Limb (tissue), 2 donors: ENCODE measurements at regions not wholly inside any gene's neighbourhood (a gene's known extent, or its start where the extent isn't known, plus 50 kb on each side); places are given as distances from the start of the nearest gene placed in this dataset.

ENCODE experiments used
- DNase-seq, 2 donors: peaks; one replicate each; pipeline ENCODE4 v3.0.0-alpha.2; 2016; ENCODE audit errors: extremely low spot score in 2 of 2

DNA sequence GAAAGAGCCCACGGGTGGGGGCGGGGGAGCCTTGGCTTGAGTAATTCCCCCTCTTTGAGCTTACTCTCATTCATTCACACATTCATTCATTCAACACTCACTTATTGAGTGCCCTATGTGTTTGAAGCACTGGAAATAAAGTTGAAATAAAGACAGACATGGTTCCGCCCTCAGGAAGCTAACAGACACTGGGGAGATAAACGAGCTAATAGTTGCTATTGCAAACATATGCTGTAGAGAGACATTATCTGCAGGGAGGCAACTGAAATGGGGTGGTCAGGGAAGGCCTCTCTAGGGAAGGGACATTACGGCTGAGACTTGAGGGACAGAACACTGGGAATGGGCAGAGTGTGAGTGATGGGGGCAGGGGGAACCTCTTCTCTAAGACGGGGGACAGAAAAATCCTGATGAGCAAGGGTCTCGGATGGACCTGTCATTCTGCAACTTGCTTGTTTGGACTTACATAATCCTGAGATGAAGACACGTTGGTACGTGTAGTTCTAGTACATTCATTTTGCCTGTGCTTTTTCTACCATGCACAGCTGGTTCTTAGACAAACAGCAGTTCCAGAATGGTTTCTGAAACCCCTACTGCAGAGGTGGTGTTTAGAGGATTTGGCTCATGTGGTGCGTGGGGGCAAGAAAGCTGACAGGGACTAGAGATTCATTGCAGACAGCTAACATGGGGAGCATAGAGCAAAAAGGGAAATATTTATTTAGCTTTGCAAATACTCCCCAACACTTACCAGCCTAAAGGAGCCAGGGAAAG, 71.1 kb upstream of the BLCAP start:
- no peak for DNase-seq

GRCh38 chr20:37598100-37598543, 70.4 kb upstream of the BLCAP start:
- DNase-seq = peak in 1 of 2 donors; percentile 56

DNA sequence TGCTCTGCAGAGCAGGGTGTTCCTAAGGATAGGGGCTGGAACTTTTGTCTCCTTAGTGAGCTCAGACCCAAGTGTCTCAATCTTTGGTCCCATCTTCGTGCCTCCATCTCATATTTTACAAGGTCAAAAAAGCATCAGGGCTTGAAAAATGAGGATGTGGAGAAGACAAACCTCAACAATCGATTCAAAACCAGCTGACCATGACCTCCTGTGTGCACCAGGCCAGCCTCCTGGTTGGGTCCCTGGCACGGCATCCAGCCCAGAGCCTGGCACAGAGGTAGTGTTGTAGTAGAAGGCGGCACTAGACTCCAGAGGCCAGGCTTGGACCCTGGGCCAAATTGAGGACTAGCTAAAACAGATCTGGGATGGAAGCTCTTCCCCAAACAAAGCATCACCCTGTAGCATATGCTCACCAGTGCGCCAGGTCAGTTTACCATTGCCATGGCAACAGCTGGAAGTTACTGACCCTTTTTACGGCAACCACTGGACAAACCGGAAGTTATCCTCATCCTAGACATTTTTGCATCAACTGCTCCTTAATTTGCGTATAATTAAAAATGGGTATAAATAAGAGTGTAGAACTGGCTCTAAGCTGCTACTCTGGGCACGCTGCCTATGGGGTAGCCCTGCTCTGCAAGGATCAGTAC, 69.3 kb upstream of the BLCAP start:
- DNase-seq = no peak

- no peak for DNase-seq
These were observed 68.5 kb upstream of the BLCAP start for GRCh38 chr20:37596168-37596567.

- DNase-seq = no peak
These were observed 66.0 kb upstream of the BLCAP start for GRCh38 chr20:37593710-37594109.

- no peak for DNase-seq
These were observed 63.3 kb upstream of the BLCAP start for GRCh38 chr20:37590938-37591490.

DNA sequence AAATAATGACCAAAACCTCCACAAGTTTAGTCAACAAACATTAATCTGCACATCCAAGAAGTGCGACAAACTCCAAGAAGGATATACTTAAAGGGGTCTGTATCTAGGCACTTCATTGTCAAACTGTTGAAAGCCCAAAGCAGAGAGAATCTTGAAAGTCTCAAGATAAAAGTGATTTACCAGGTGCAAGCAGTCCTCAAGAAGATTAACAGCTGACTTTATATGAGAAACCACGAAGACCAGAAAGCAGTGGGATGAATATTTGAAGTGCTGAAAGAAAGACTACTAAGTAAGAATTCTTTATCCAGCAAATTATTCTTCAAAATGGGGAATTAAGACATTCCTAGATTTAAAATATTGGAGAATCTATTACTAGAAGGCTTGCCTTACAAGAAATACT, 58.4 kb upstream of the BLCAP start:
- no peak for DNase-seq

DNA sequence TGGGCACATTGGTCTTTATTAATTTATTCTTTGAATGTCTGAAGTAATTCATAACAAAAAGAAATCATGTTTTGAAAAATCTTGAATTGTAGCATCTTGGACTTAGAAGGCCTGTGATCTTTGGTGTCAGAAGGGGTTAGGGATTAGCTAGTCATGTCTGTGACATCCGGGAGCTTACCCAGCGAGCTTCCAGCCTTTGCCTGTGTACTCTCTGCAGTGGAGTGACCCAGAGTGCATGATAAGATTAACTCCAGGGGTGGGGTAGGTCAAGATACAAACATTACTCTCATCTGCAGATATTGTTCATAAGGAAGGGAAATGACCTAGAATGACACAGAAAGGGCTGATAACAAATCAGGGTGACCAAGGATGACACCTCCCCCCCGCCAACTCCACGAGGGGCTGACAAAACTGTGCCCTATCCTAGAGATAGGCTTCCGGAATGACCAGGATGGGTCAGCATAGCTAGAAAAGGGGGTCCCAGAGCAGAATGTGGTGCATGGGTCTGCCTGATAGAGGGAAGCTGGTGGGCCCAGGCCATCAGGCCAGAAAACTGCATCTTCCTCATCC, 56.6 kb upstream of the BLCAP start:
- DNase-seq = peak in 1 of 2 donors; percentile 12

- DNase-seq = peak in 1 of 2 donors; percentile 7
These were observed 53.6 kb upstream of the BLCAP start for GRCh38 chr20:37581246-37581645.

DNA sequence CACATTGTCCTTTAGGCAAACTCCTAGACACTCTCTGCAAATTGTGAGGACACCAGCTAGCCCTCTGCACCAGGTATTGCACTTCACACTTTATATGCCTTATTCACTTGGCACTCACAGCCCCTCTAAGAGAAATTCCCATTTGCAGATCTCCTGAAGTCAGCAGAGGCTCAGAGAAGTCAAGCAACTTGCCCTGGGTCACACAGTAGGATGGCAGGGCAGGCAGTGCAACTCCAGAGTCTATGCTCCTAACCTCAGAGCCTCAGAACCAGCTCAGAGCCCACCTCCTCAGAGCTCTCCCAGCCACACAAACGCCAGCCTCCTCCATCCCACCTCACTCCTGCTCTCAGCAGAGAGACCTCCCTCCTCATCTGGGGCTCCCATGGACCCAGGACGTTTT, 52.4 kb upstream of the BLCAP start:
- peak in 1 of 2 donors; percentile 13 for DNase-seq

DNA sequence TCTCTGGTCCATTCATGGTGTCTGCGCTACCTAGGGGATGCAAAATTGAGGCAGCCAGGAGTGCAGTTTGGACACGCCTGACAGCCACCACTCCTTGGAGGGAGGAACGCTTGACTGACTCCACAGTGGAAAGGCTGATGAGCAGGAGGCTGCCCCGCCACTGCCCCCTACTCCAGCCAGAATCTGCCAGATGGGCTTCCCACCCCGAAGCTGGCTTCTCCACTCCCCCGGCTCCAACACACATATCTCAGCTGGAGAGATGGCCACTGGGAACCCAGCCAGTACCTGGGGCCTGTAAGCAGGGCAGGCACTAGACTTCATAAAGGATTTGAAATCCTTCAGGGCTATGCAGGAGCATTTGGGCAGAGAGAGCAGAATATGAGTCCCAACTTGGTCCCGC, 51.4 kb upstream of the BLCAP start:
- peak in 1 of 2 donors; percentile 25 for DNase-seq

GRCh38 chr20:37577981-37578380, 50.3 kb upstream of the BLCAP start:
- peak in 1 of 2 donors; percentile 1 for DNase-seq
